ENCODE measurements at regions not wholly inside any gene's neighbourhood (a gene's known extent, or its start where the extent isn't known, plus 50 kb on each side); places are given as distances from the start of the nearest gene placed in this dataset.
"Not testable (repeated sequence)": the region's sequence is repeated elsewhere in the genome, so short reads cannot be mapped to it uniquely, and the experiment has no call there.

DNA sequence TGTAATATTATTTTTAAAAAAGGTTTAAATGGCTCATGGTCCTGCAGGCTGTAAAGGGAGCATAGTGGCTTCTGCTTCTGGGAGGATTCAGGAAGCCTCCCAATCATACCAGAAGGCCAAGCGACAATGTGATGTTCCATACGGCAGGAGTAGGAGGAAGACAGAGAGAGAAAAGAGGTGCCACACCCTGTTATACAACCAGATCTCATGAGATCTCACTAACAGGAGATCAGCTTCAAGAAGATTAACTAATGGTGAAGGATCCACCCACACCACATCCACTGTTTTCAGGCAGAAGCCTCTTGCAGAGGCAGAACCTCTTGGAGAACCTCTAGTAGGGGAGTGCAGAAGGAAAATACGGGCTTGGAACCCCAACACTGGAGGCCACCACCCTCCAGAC is 103.9 kb upstream of the TEKT4 start:
- TF ChIP-seq, protein P1, sequence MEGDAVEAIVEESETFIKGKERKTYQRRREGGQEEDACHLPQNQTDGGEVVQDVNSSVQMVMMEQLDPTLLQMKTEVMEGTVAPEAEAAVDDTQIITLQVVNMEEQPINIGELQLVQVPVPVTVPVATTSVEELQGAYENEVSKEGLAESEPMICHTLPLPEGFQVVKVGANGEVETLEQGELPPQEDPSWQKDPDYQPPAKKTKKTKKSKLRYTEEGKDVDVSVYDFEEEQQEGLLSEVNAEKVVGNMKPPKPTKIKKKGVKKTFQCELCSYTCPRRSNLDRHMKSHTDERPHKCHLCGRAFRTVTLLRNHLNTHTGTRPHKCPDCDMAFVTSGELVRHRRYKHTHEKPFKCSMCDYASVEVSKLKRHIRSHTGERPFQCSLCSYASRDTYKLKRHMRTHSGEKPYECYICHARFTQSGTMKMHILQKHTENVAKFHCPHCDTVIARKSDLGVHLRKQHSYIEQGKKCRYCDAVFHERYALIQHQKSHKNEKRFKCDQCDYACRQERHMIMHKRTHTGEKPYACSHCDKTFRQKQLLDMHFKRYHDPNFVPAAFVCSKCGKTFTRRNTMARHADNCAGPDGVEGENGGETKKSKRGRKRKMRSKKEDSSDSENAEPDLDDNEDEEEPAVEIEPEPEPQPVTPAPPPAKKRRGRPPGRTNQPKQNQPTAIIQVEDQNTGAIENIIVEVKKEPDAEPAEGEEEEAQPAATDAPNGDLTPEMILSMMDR (IDR thresholded peaks at IDR 0.05; ENCODE audit: insufficient read depth, low read length, poor library complexity, severe bottlenecking) = no peak
- DNase-seq (ENCODE audit: extremely low read depth, insufficient read length) = no peak

DNA sequence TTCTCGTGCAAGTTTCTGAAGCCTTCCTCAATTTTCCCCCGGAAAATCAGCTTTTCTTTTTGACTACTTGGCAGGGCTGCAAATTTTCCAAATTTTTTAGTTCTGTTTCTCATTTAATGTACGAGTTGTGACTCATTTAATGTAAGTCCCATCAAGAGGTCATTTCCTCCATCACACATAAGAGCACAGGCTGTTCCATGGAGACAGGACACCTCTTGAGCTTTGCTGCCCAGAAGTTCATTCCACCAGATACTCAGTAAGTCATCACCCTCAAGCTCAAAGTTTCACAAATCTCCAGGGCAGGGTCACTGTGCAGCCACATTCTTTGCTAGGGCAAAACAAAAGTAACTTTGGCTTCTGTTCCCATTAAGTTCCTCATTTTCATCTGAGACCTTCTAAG is 101.5 kb upstream of the TEKT4 start:
- no peak for DNase-seq (ENCODE audit: extremely low read depth, insufficient read length)
- TF ChIP-seq, protein P1 (IDR thresholded peaks at IDR 0.05; ENCODE audit: insufficient read depth, low read length, poor library complexity, severe bottlenecking) = no peak
- Histone ChIP-seq H3K27me3 (replicated peaks; ENCODE audit: control insufficient read depth, insufficient read depth, low read length) (no peaks in the 10 kb centered on the region; the same call in 1 of the 2 replicates), H3K36me3 (ENCODE audit: control insufficient read depth, insufficient read depth, low read length) (no peaks in the 10 kb centered on the region), H3K4me3 (replicated peaks; ENCODE audit: low read depth, low read length) (no peak overlapping the region)

More for the DNA sequence above, 103.9 kb upstream of the TEKT4 start:
- H3K36me3 ChIP-seq (ENCODE audit: control insufficient read depth, insufficient read depth, low read length) = no peaks in the 10 kb centered on the region
- H3K27me3 ChIP-seq (replicated peaks; ENCODE audit: control insufficient read depth, insufficient read depth, low read length) = no peaks in the 10 kb centered on the region; the same call in 1 of the 2 replicates
- H3K4me3 ChIP-seq (replicated peaks; ENCODE audit: low read depth, low read length) = no peak overlapping the region

- no peaks in the 10 kb centered on the region for H3K27me3 ChIP-seq (replicated peaks; ENCODE audit: control insufficient read depth, insufficient read depth, low read length)
- TF ChIP-seq, protein P1 (IDR thresholded peaks at IDR 0.05; ENCODE audit: insufficient read depth, low read length, poor library complexity, severe bottlenecking) = no peak
- no peak overlapping the region for H3K4me3 ChIP-seq (replicated peaks; ENCODE audit: low read depth, low read length)
- no peaks in the 10 kb centered on the region for H3K36me3 ChIP-seq (ENCODE audit: control insufficient read depth, insufficient read depth, low read length)
- no peak for DNase-seq (ENCODE audit: extremely low read depth, insufficient read length)
These were observed 96.4 kb upstream of the TEKT4 start for GRCh38 chr2:94774851-94775250.

- no peak for DNase-seq (ENCODE audit: extremely low read depth, insufficient read length)
- Histone ChIP-seq H3K36me3 (ENCODE audit: control insufficient read depth, insufficient read depth, low read length) (no peaks in the 10 kb centered on the region), H3K27me3 (replicated peaks; ENCODE audit: control insufficient read depth, insufficient read depth, low read length) (no peaks in the 10 kb centered on the region), H3K4me3 (replicated peaks; ENCODE audit: low read depth, low read length) (no peak overlapping the region)
- TF ChIP-seq, protein P1 (IDR thresholded peaks at IDR 0.05; ENCODE audit: insufficient read depth, low read length, poor library complexity, severe bottlenecking) = no peak
These were observed 95.2 kb upstream of the TEKT4 start for GRCh38 chr2:94776036-94776435.

GRCh38 chr2:94785105-94785504 is 86.1 kb upstream of the TEKT4 start:
- H3K36me3 ChIP-seq (ENCODE audit: control insufficient read depth, insufficient read depth, low read length); H3K4me3 ChIP-seq (replicated peaks; ENCODE audit: low read depth, low read length); H3K27me3 ChIP-seq (replicated peaks; ENCODE audit: control insufficient read depth, insufficient read depth, low read length); DNase-seq (ENCODE audit: extremely low read depth, insufficient read length): not testable (repeated sequence)

DNA sequence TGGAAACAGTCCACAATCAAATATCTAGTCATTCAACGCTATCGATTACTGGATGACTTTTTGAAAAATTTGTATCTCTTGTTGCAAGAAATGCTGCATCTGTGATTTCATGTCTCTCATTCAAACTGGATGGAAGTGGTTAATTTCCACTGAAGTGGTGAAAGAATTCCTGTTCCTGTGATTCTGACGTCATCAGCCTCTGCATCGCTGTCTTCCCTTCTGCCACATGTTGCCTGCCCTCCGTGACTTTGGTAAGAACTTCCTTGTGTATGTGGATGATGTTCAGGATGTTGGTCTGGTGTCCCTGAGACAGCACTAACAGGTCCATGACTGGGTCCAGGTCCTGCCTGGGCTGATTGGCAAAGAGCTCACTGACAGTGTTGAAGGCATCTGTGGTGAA is 84.8 kb upstream of the TEKT4 start:
- DNase-seq (ENCODE audit: extremely low read depth, insufficient read length); H3K36me3 ChIP-seq (ENCODE audit: control insufficient read depth, insufficient read depth, low read length); H3K27me3 ChIP-seq (replicated peaks; ENCODE audit: control insufficient read depth, insufficient read depth, low read length); H3K4me3 ChIP-seq (replicated peaks; ENCODE audit: low read depth, low read length): not testable (repeated sequence)

DNA sequence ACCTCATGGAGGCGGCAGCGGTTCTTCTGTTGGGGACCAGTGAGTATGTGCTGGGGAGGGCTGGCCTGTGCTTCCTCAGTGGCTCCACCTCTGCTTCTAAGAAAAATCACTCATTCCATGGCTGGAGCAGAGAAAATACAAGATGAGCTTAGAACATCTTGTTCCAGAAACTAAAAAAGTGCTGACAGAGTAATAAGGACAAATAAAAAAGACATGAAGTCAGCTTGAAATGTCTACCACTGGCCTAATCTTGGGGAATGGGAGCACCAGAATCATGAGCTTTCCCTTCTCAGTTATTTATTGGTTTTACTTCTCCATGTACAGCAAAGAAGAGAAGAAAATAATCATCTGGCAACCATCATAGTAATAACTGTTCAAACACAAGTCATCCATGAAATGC is 81.1 kb upstream of the TEKT4 start:
- not testable (repeated sequence) for DNase-seq (ENCODE audit: extremely low read depth, insufficient read length); H3K27me3 ChIP-seq (replicated peaks; ENCODE audit: control insufficient read depth, insufficient read depth, low read length)

More for the DNA sequence above, 81.1 kb upstream of the TEKT4 start:
- H3K36me3 ChIP-seq (ENCODE audit: control insufficient read depth, insufficient read depth, low read length); H3K4me3 ChIP-seq (replicated peaks; ENCODE audit: low read depth, low read length): not testable (repeated sequence)

Data from GM06990 (cell line).